IMR-90 (cell line): ENCODE measurements at regions not wholly inside any gene's neighbourhood (a gene's known extent, or its start where the extent isn't known, plus 50 kb on each side); places are given as distances from the start of the nearest gene placed in this dataset.

Experiments
- ATAC-seq: fragments of 200-7000 bp; cut with Tn5 transposase; 2 replicates; pipeline ENCODE4 v1.9.1; 2020; ENCODE audit warnings: low read depth, mild to moderate bottlenecking, moderate library complexity
- BruUV-seq: library from RNA; stranded (reverse); fragments of 400-500 nt; replicated peaks from 2 replicates; lab custom pipeline; 2021; lab: Mats Ljungman, UMichigan
- CTCF ChIA-PET: fragments of 300-600 bp; formaldehyde crosslinking; extraction: SDS; loops from one replicate; lab custom pipeline; 2021; ENCODE audit warnings: antibody characterized with exemption; lab: Yijun Ruan, JAX
- POLR2A ChIA-PET: fragments of 300-600 bp; sonication (Branson Sonifier 250); formaldehyde crosslinking; loops from one replicate; lab custom pipeline; 2022; ENCODE audit warnings: antibody characterized with exemption; ENCODE audit not compliant: unreplicated experiment; lab: Charles Lee
- DNase-seq: peaks from one replicate; pipeline ENCODE4 v3.0.0; 2013
- H2AFZ ChIP-seq: replicated peaks from 2 replicates; pipeline ENCODE3; 2013; ENCODE audit warnings: low read length, mild to moderate bottlenecking; ENCODE audit not compliant: poor library complexity
- H2AK5ac ChIP-seq: 2 replicates; pipeline ENCODE4 v1.6.1; 2013; ENCODE audit warnings: low read depth, low read length, inconsistent platforms
- H2AK9ac ChIP-seq: replicated peaks from 2 replicates; pipeline ENCODE3; 2013; ENCODE audit warnings: mild to moderate bottlenecking, low read depth, low read length, moderate library complexity; ENCODE audit not compliant: poor library complexity
- H2BK120ac ChIP-seq: 2 replicates; pipeline ENCODE4 v1.6.1; 2013; ENCODE audit warnings: low read depth, low read length, inconsistent platforms
- H2BK15ac ChIP-seq: 3 replicates; pipeline ENCODE4 v1.6.1; 2013; ENCODE audit warnings: low read depth, low read length, inconsistent platforms
- H2BK20ac ChIP-seq: 2 replicates; pipeline ENCODE4 v1.6.1; 2013; ENCODE audit warnings: low read depth, mild to moderate bottlenecking, inconsistent platforms, low read length, moderate library complexity
- H2BK5ac ChIP-seq: 2 replicates; pipeline ENCODE4 v1.6.1; 2013; ENCODE audit warnings: mild to moderate bottlenecking, low read depth, low read length, inconsistent platforms; ENCODE audit not compliant: poor library complexity, severe bottlenecking
- H3K14ac ChIP-seq: replicated peaks from 2 replicates; pipeline ENCODE4 v1.6.1; 2013; ENCODE audit warnings: low read depth, low read length, inconsistent platforms
- H3K18ac ChIP-seq: 2 replicates; pipeline ENCODE4 v1.6.1; 2013; ENCODE audit warnings: low read depth, low read length, control low read depth
- H3K23ac ChIP-seq: 2 replicates; pipeline ENCODE4 v1.6.1; 2013; ENCODE audit warnings: low read depth, low read length, inconsistent platforms
- H3K27ac ChIP-seq: 2 replicates; pipeline ENCODE4 v1.5.1; 2013; ENCODE audit warnings: mild to moderate bottlenecking, control low read depth, low read length; ENCODE audit not compliant: insufficient read depth
- H3K27me3 ChIP-seq: 2 replicates; pipeline ENCODE4 v1.6.1; 2013; ENCODE audit warnings: low read length; ENCODE audit not compliant: control insufficient read depth, insufficient read depth
- H3K36me3 ChIP-seq: 2 replicates; pipeline ENCODE4 v1.6.1; 2013; ENCODE audit warnings: low read length, mixed read lengths; ENCODE audit not compliant: control insufficient read depth, insufficient read depth
- H3K4ac ChIP-seq: 2 replicates; pipeline ENCODE4 v1.6.1; 2013; ENCODE audit warnings: low read depth, low read length, inconsistent platforms
- H3K4me1 ChIP-seq: 2 replicates; pipeline ENCODE4 v1.6.1; 2013; ENCODE audit warnings: low read length, mixed read lengths; ENCODE audit not compliant: control insufficient read depth, insufficient read depth
- H3K4me2 ChIP-seq: 2 replicates; pipeline ENCODE4 v1.6.1; 2013; ENCODE audit warnings: low read depth, mild to moderate bottlenecking, control low read depth, low read length, moderate library complexity
- H3K4me3 ChIP-seq: 2 replicates; pipeline ENCODE4 v1.5.1; 2013; ENCODE audit warnings: low read depth, mild to moderate bottlenecking, control low read depth, low read length, moderate library complexity; ENCODE audit not compliant: insufficient read depth
- H3K56ac ChIP-seq: 2 replicates; pipeline ENCODE4 v1.6.1; 2013; ENCODE audit warnings: low read length, inconsistent platforms; ENCODE audit not compliant: insufficient read depth; ENCODE audit errors: extremely low read depth
- H3K79me1 ChIP-seq, 2 experiments: 2 replicates each; pipeline ENCODE4 v1.6.1; 2013; ENCODE audit warnings: low read length in 2 of 2, inconsistent platforms in 1 of 2, low read depth in 1 of 2
- H3K9ac ChIP-seq: 2 replicates; pipeline ENCODE4 v1.6.1; 2013; ENCODE audit warnings: low read depth, low read length, control low read depth
- H3K9me1 ChIP-seq: 2 replicates; pipeline ENCODE4 v1.6.1; 2013; ENCODE audit warnings: low read length, inconsistent platforms; ENCODE audit not compliant: insufficient read depth
- H3K9me3 ChIP-seq: 2 replicates; pipeline ENCODE4 v1.6.1; 2013; ENCODE audit warnings: low read length; ENCODE audit not compliant: control insufficient read depth, insufficient read depth
- H4K20me1 ChIP-seq: 2 replicates; pipeline ENCODE4 v1.6.1; 2013; ENCODE audit warnings: low read length, inconsistent platforms; ENCODE audit not compliant: insufficient read depth
- H4K5ac ChIP-seq: 2 replicates; pipeline ENCODE4 v1.6.1; 2013; ENCODE audit warnings: mild to moderate bottlenecking, low read depth, low read length, control low read depth
- H4K8ac ChIP-seq, 2 experiments: 2 replicates each; pipeline ENCODE4 v1.6.1; 2013; ENCODE audit warnings: low read depth in 2 of 2, low read length in 2 of 2, control low read depth in 1 of 2, inconsistent platforms in 1 of 2
- H4K91ac ChIP-seq: 2 replicates; pipeline ENCODE4 v1.6.1; 2013; ENCODE audit warnings: low read depth, low read length, inconsistent platforms; ENCODE audit not compliant: insufficient read depth
- BHLHE40 ChIP-seq: fragments of 150-350 bp; IDR thresholded peaks from 2 replicates; pipeline ENCODE4 v1.6.1; 2016; ENCODE audit warnings: mild to moderate bottlenecking, low read depth, low read length
- CEBPB ChIP-seq: IDR thresholded peaks from 2 replicates; pipeline ENCODE4 v1.6.1; 2012; ENCODE audit warnings: low read depth, low read length, improper control_type of control experiment
- CHD1 ChIP-seq: IDR thresholded peaks from 2 replicates; pipeline ENCODE4 v1.6.1; 2012; ENCODE audit warnings: low read depth, low read length, improper control_type of control experiment
- FOS ChIP-seq: fragments of 150-350 bp; IDR thresholded peaks from 2 replicates; pipeline ENCODE4 v1.6.1; 2016; ENCODE audit warnings: low read depth, low read length
- MAFK ChIP-seq: IDR thresholded peaks from 2 replicates; pipeline ENCODE4 v1.6.1; 2012; ENCODE audit warnings: low read depth, low read length, improper control_type of control experiment
- MAZ ChIP-seq: IDR thresholded peaks from 2 replicates; pipeline ENCODE4 v1.6.1; 2012; ENCODE audit warnings: low read depth, mild to moderate bottlenecking, low read length, improper control_type of control experiment, moderate library complexity, borderline replicate concordance
- MXI1 ChIP-seq: IDR thresholded peaks from 2 replicates; pipeline ENCODE4 v1.6.1; 2012; ENCODE audit warnings: low read depth, mild to moderate bottlenecking, low read length, moderate library complexity, borderline replicate concordance
- NFE2L2 ChIP-seq: fragments of 150-350 bp; IDR thresholded peaks from 2 replicates; pipeline ENCODE4 v1.6.1; 2016; ENCODE audit warnings: low read depth, mild to moderate bottlenecking, low read length
- POLR2A ChIP-seq: IDR thresholded peaks from 2 replicates; pipeline ENCODE4 v1.6.1; 2012; ENCODE audit warnings: mild to moderate bottlenecking, low read depth, low read length
- RAD21 ChIP-seq: IDR thresholded peaks from 2 replicates; pipeline ENCODE4 v1.6.1; 2012; ENCODE audit warnings: low read length, improper control_type of control experiment
- RCOR1 ChIP-seq: IDR thresholded peaks from 2 replicates; pipeline ENCODE4 v1.6.1; 2012; ENCODE audit warnings: mild to moderate bottlenecking, low read length, improper control_type of control experiment; ENCODE audit not compliant: insufficient replicate concordance
- RFX5 ChIP-seq: IDR thresholded peaks from 2 replicates; pipeline ENCODE4 v1.8.0; 2012; ENCODE audit warnings: low read depth, mild to moderate bottlenecking, low read length, moderate library complexity
- SMC3 ChIP-seq: fragments of 150-350 bp; IDR thresholded peaks from 2 replicates; pipeline ENCODE4 v1.6.1; 2016; ENCODE audit warnings: low read depth, mild to moderate bottlenecking, antibody characterized with exemption, low read length, moderate library complexity
- USF2 ChIP-seq: fragments of 150-350 bp; IDR thresholded peaks from 2 replicates; pipeline ENCODE4 v1.6.1; 2017; ENCODE audit warnings: mild to moderate bottlenecking, antibody characterized with exemption, low read length, low read depth
- WGBS, 2 experiments: methylation state at CpG; one replicate each; pipeline versions ENCODE4 v1.1.5 to v1.1.7; 2013; ENCODE audit warnings: missing lambda C conversion rate in 2 of 2; ENCODE audit not compliant: insufficient read length in 1 of 2; ENCODE audit errors: extremely low coverage in 2 of 2; 5-methylcytosine and 5-hydroxymethylcytosine counted together
- dilution Hi-C: fragments of 300-500 bp; cut with HindIII; formaldehyde crosslinking; loops from one replicate; pipeline ENCODE4 v1.14.3; 2018; ENCODE audit warnings: low sequenced_read_pairs; ENCODE audit not compliant: unreplicated experiment
- in situ Hi-C: fragments of 300-500 bp; cut with MboI; formaldehyde crosslinking; loops from 3 replicates; pipeline ENCODE4 v1.14.3; 2019; ENCODE audit warnings: low sequenced_read_pairs, inconsistent platforms, mixed read lengths
- intact Hi-C: fragments of 100-400 bp; cut with micrococcal nuclease; formaldehyde crosslinking; loops from 2 replicates; pipeline ENCODE4 v1.10.0; 2022
- TF ChIP-seq, protein P1 (sequence below): fragments of 150-350 bp; IDR thresholded peaks from 2 replicates; pipeline ENCODE4 v1.6.1; 2016; ENCODE audit warnings: low read depth, mild to moderate bottlenecking, low read length, moderate library complexity, borderline replicate concordance
- TF ChIP-seq, protein P2 (sequence below): conservative IDR thresholded peaks from 2 replicates; pipeline ENCODE4 v1.5.1; 2012; ENCODE audit warnings: mild to moderate bottlenecking, low read depth, low read length, improper control_type of control experiment

- Histone ChIP-seq H2AFZ (no peak overlapping the region), H2BK5ac (no peak overlapping the region), H4K8ac (no peak overlapping the region), H3K4me1 (no peaks in the 10 kb centered on the region), H3K18ac (no peak overlapping the region), H4K20me1 (no peaks in the 10 kb centered on the region), H3K79me1 (no peaks in the 10 kb centered on the region), H3K27ac (no peak overlapping the region), H3K14ac (no peak overlapping the region), H4K91ac (no peak overlapping the region), H3K4ac (no peak overlapping the region), H2BK20ac (no peak overlapping the region), H3K9me3 (no peaks in the 10 kb centered on the region), H3K36me3 (no peaks in the 10 kb centered on the region), H3K56ac (no peak overlapping the region), H3K23ac (no peak overlapping the region), H3K27me3 (no peaks in the 10 kb centered on the region; the same call in 1 of the 2 replicates), H2AK9ac (no peak overlapping the region), H3K9me1 (no peaks in the 10 kb centered on the region), H2AK5ac (no peak overlapping the region), H4K5ac (no peak overlapping the region), H2BK15ac (no peak overlapping the region), H3K4me3 (no peak overlapping the region), H3K9ac (no peak overlapping the region), H2BK120ac (no peak overlapping the region), H3K4me2 (no peak overlapping the region)
- intact Hi-C loops: no loop called here
- POLR2A ChIA-PET: no interaction called here
- CTCF ChIA-PET: no interaction called here
- BruUV-seq: no TSS peak
- DNase-seq (no peak), ATAC-seq (no peak)
- WGBS, 2 experiments: no CpG with 5 or more reads among the region's 3 CpGs
- dilution Hi-C loops: no loop called here
- in situ Hi-C loops: no loop called here
- TF ChIP-seq FOS: no peak
- no peak for TF ChIP-seq MAZ
- TF ChIP-seq, protein P1, sequence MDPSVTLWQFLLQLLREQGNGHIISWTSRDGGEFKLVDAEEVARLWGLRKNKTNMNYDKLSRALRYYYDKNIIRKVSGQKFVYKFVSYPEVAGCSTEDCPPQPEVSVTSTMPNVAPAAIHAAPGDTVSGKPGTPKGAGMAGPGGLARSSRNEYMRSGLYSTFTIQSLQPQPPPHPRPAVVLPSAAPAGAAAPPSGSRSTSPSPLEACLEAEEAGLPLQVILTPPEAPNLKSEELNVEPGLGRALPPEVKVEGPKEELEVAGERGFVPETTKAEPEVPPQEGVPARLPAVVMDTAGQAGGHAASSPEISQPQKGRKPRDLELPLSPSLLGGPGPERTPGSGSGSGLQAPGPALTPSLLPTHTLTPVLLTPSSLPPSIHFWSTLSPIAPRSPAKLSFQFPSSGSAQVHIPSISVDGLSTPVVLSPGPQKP: no peak
- TF ChIP-seq RCOR1: no peak
- no peak for TF ChIP-seq MAFK
- TF ChIP-seq, protein P2, sequence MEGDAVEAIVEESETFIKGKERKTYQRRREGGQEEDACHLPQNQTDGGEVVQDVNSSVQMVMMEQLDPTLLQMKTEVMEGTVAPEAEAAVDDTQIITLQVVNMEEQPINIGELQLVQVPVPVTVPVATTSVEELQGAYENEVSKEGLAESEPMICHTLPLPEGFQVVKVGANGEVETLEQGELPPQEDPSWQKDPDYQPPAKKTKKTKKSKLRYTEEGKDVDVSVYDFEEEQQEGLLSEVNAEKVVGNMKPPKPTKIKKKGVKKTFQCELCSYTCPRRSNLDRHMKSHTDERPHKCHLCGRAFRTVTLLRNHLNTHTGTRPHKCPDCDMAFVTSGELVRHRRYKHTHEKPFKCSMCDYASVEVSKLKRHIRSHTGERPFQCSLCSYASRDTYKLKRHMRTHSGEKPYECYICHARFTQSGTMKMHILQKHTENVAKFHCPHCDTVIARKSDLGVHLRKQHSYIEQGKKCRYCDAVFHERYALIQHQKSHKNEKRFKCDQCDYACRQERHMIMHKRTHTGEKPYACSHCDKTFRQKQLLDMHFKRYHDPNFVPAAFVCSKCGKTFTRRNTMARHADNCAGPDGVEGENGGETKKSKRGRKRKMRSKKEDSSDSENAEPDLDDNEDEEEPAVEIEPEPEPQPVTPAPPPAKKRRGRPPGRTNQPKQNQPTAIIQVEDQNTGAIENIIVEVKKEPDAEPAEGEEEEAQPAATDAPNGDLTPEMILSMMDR: no peak
- no peak for TF ChIP-seq CEBPB
- TF ChIP-seq NFE2L2: no peak
- no peak for TF ChIP-seq RAD21
- no peak for TF ChIP-seq USF2
- TF ChIP-seq RFX5: no peak
- TF ChIP-seq CHD1: no peak
- TF ChIP-seq BHLHE40: no peak
- no peak for TF ChIP-seq SMC3
- TF ChIP-seq MXI1: no peak
- no peak for TF ChIP-seq POLR2A
Measured at GRCh38 chr7:98460902-98461301, 60.0 kb upstream of the BAIAP2L1 start.
